IPS-NIHi11 (cell line): ENCODE measurements at regions not wholly inside any gene's neighbourhood (a gene's known extent, or its start where the extent isn't known, plus 50 kb on each side); places are given as distances from the start of the nearest gene placed in this dataset.

ENCODE experiments used
- DNase-seq: peaks from one replicate; pipeline ENCODE4 v3.0.0; 2012; ENCODE audit warnings: mixed read lengths, low spot score

GRCh38 chrX:39953879-39954278, 143.9 kb downstream of the BCOR start:
- DNase-seq = no peak

GRCh38 chrX:39954851-39955250, 142.9 kb downstream of the BCOR start:
- DNase-seq = no peak

GRCh38 chrX:39955625-39956024, 142.1 kb downstream of the BCOR start:
- peak; percentile 44 for DNase-seq

- no peak for DNase-seq
Measured at GRCh38 chrX:39956803-39957394, 140.9 kb downstream of the BCOR start.

GRCh38 chrX:39957816-39958566, 139.8 kb downstream of the BCOR start:
- DNase-seq = no peak

GRCh38 chrX:39958850-39959249, 138.9 kb downstream of the BCOR start:
- DNase-seq = no peak

- DNase-seq = no peak
Measured at GRCh38 chrX:39960219-39960618, 137.5 kb downstream of the BCOR start.

GRCh38 chrX:39961441-39961840, 136.3 kb downstream of the BCOR start:
- DNase-seq = no peak

- no peak for DNase-seq
Measured at GRCh38 chrX:39965051-39965573, 132.6 kb downstream of the BCOR start.

- no peak for DNase-seq
Measured at GRCh38 chrX:39966176-39966575, 131.6 kb downstream of the BCOR start.

- no peak for DNase-seq
Measured at GRCh38 chrX:39967348-39967747, 130.4 kb downstream of the BCOR start.

GRCh38 chrX:39969099-39969818, 128.5 kb downstream of the BCOR start:
- peak; percentile 53 for DNase-seq

GRCh38 chrX:39969819-39970504, 127.8 kb downstream of the BCOR start:
- DNase-seq = no peak

- DNase-seq = no peak
Measured at GRCh38 chrX:39971760-39972159, 126.0 kb downstream of the BCOR start.

GRCh38 chrX:39972340-39972739, 125.4 kb downstream of the BCOR start:
- DNase-seq = no peak

GRCh38 chrX:39973810-39974209, 123.9 kb downstream of the BCOR start:
- no peak for DNase-seq

GRCh38 chrX:39974270-39974669, 123.5 kb downstream of the BCOR start:
- DNase-seq = no peak

- DNase-seq = no peak
Measured at GRCh38 chrX:39975101-39975925, 122.4 kb downstream of the BCOR start.

GRCh38 chrX:39981946-39982345, 115.8 kb downstream of the BCOR start:
- DNase-seq = no peak

- no peak for DNase-seq
Measured at GRCh38 chrX:39982948-39983347, 114.8 kb downstream of the BCOR start.

GRCh38 chrX:39983715-39984114, 114.0 kb downstream of the BCOR start:
- DNase-seq = no peak
